RPMI7951 (cell line): ENCODE measurements at regions not wholly inside any gene's neighbourhood (a gene's known extent, or its start where the extent isn't known, plus 50 kb on each side); places are given as distances from the start of the nearest gene placed in this dataset.

Experiments used
- DNase-seq: peaks from one replicate; pipeline ENCODE4 v3.0.0-alpha.2; 2012; ENCODE audit warnings: low read depth

- DNase-seq: no peak
Measured at GRCh38 chr5:157914151-157914788, 55.3 kb upstream of the CLINT1 start.

GRCh38 chr5:157913575-157913974, 54.6 kb upstream of the CLINT1 start:
- no peak for DNase-seq

GRCh38 chr5:157912621-157913325, 53.8 kb upstream of the CLINT1 start:
- no peak for DNase-seq

GRCh38 chr5:157911568-157911967, 52.6 kb upstream of the CLINT1 start:
- DNase-seq: no peak
